Brain microvascular endothelial cell (primary cell): ENCODE measurements at regions not wholly inside any gene's neighbourhood (a gene's known extent, or its start where the extent isn't known, plus 50 kb on each side); places are given as distances from the start of the nearest gene placed in this dataset.
A peak's percentile ranks its signal among the peaks of the same experiment; 100 is the strongest.
"Not testable (repeated sequence)": the region's sequence is repeated elsewhere in the genome, so short reads cannot be mapped to it uniquely, and the experiment has no call there.

Source experiments
- DNase-seq: peaks from one replicate; pipeline ENCODE4 v3.0.0-alpha.2; 2020
- H3K27ac ChIP-seq: fragments of 250-450 bp; sonication (Bioruptor Pico); 2 replicates; pipeline ENCODE4 v1.5.1; 2020; ENCODE audit warnings: mild to moderate bottlenecking, moderate library complexity
- H3K27me3 ChIP-seq: fragments of 250-450 bp; sonication (Bioruptor Pico); replicated peaks from 2 replicates; pipeline ENCODE4 v1.5.1; 2020; ENCODE audit warnings: mild to moderate bottlenecking
- H3K36me3 ChIP-seq: fragments of 250-450 bp; sonication (Bioruptor Pico); replicated peaks from 2 replicates; pipeline ENCODE4 v1.5.1; 2020; ENCODE audit warnings: mild to moderate bottlenecking
- H3K4me3 ChIP-seq: 2 replicates; pipeline ENCODE4 v1.5.1; 2011; ENCODE audit warnings: low read depth, mild to moderate bottlenecking, control low read depth, low read length, moderate library complexity
- in situ Hi-C: cut with HindIII; loops from 2 replicates; pipeline ENCODE4 v1.10.0; 2017; ENCODE audit warnings: low sequenced_read_pairs, low pct_ligation_motif_present
- TF ChIP-seq, protein P1 (sequence below): IDR thresholded peaks from 2 replicates; pipeline ENCODE4 v1.5.1; 2011; ENCODE audit warnings: low read depth, mild to moderate bottlenecking, moderate library complexity, low read length, control low read depth, inconsistent platforms; ENCODE audit errors: missing control alignments

DNA sequence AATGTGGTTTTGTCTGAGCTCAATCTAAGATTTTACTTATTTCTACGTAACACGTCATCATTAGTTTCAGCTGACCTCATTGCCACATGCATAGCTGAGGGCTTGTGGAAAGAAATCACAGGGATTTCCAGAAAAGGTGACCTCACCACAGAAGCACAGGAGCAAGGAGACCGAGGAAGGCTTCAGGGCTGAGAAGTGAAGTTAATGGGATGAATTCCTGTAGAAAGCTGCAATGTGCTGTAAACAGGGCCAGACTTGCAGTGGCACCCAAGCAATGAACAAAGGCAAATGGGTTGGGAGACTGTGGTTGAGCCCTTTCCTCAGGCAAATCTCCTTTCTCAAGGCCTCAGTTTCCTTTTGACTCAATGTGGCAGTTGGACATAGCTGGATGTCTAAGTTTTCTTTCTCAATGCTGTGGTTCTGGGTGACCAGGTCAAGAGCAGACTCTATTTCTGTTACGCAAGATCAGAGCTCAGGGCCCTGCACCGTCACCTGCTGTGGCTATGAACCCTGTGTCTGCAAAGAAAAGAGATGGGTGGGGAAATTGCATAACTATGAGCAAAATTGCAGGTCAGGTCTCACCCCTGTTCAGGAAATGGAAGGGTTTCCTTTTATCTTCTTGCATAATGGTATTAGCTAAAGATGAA lies 252.2 kb upstream of the TBL1XR1 start:
- H3K36me3 ChIP-seq = no peaks in the 10 kb centered on the region
- peak; percentile 36 for DNase-seq
- in situ Hi-C loops = no loop called here
- TF ChIP-seq, protein P1, sequence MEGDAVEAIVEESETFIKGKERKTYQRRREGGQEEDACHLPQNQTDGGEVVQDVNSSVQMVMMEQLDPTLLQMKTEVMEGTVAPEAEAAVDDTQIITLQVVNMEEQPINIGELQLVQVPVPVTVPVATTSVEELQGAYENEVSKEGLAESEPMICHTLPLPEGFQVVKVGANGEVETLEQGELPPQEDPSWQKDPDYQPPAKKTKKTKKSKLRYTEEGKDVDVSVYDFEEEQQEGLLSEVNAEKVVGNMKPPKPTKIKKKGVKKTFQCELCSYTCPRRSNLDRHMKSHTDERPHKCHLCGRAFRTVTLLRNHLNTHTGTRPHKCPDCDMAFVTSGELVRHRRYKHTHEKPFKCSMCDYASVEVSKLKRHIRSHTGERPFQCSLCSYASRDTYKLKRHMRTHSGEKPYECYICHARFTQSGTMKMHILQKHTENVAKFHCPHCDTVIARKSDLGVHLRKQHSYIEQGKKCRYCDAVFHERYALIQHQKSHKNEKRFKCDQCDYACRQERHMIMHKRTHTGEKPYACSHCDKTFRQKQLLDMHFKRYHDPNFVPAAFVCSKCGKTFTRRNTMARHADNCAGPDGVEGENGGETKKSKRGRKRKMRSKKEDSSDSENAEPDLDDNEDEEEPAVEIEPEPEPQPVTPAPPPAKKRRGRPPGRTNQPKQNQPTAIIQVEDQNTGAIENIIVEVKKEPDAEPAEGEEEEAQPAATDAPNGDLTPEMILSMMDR = no peak
- no peak overlapping the region for H3K27ac ChIP-seq
- H3K27me3 ChIP-seq = no peaks in the 10 kb centered on the region
- no peak overlapping the region for H3K4me3 ChIP-seq

DNA sequence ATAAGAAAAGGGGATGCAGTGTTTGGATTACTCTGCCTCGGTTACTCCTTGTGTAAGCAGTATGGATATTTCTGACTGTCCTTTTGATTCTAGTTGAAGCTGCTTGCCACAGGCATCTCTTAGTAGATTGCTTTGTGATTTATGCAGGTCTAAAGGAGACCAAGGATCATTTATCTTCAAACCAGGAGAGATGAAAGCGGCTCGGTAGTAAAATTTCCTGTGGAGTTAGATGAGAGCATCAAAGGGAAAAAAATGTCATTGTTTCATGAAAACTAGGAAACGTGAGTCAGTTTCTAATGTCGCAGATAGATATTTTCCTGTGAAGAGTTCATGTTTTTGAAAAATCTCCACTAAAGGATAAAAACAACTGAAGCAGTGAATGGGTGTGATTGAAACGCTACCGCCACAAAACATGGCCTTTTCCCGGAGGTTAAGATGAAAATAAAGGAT lies 254.0 kb upstream of the TBL1XR1 start:
- Histone ChIP-seq H3K4me3 (no peak overlapping the region), H3K36me3 (no peaks in the 10 kb centered on the region), H3K27ac (peak overlapping the region; percentile 85), H3K27me3 (no peaks in the 10 kb centered on the region)
- DNase-seq = no peak
- TF ChIP-seq, protein P1 = no peak
- in situ Hi-C loops = no loop called here

DNA sequence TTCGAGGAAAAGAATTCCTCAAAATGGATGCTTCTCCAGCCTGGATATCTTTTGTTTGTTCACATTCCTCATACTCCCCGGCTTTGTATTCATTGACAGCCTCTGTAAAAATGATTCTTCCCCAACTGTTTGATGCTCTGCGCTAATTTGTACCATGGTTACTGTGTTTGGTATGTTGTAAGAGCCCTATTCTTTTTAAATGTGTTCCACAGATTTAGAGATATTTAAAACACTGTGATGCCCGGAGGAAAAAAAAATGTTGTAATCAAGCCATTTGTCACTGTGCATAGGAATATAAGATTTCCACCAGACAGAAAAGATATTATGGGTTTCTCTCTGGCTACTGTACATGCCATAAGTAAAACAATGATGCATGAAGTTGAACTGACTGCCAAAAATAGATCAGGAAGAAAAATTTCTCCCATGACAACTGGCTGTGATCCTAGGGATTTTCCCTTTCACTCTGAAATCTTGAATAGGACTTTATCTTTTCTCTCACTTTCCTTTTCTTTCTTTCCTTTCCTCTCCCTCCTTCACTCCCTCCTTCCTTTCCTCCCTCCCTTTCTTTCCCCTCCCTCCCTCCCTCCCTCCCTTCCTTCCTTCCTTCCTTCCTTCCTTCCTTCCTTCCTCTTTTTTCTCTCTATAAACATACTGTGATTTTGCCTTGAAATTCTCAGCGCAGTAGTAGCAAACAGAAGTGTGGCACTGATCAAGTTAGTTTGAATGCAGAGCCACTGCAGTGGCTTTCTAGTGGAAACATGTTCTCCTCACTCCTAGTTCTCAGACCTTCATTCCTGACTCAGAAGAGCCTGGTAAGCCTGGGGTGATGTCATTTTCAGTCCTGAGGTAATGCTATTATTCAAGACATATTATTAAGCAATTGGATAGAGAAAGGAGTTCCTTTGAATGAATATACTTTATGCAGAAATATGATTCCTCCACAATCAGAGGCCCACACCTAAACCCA lies 254.9 kb upstream of the TBL1XR1 start:
- Histone ChIP-seq H3K27ac (peak overlapping the region; percentile 85), H3K36me3 (no peaks in the 10 kb centered on the region), H3K4me3 (no peak overlapping the region), H3K27me3 (no peaks in the 10 kb centered on the region)
- TF ChIP-seq, protein P1 = no peak
- peak; percentile 85 for DNase-seq
- in situ Hi-C loops = no loop called here

DNA sequence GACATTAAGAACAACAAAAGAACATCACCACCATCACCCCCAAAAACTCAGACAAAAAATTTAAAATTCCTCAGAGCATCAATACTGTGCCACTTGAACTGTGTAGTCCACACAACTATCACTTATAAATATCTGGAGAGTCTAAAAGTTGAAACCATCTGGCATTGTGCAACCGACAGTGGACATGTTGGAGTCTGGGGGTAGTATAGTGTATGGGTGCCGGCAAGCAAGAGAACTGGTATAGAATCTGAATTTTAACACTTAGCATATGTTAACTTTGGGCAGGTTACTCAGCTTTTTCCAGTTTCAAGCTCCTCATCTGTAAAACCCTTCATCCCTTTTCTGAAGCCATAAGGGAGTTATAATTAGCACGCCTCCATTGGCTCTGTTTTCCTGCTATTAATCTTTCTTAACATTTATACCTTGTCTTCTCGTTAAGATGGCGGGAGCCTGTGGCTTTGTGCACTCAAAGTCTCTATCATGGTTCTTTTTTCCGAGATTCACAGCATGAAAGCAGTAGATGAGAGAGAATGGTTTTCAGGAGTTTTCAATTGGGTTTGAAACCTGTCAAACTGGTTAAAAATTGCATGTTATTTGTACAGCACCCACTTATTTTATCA lies 255.7 kb upstream of the TBL1XR1 start:
- no peak for DNase-seq
- H3K36me3 ChIP-seq = no peaks in the 10 kb centered on the region
- TF ChIP-seq, protein P1 = no peak
- H3K27ac ChIP-seq = peak overlapping the region; percentile 85
- no peak overlapping the region for H3K4me3 ChIP-seq
- no peaks in the 10 kb centered on the region for H3K27me3 ChIP-seq
- in situ Hi-C loops = no loop called here

DNA sequence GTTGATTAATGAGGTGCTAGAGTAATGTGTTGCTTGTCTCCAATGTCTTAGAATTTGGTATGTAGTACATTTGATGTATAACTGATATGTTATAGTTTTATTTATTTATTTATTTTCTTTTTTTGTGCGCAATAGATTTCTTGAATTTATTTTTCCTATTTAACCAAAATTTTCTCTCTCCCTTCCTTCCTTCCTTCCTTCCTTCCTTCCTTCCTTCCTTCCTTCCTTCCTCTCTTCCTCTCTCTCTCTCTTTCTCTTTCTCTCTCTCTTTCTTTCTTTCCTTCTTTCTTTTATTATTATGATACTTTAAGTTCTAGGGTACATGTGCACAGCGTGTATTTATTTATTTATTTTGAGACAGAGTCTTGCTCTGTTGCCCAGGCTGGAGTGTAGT lies 256.2 kb upstream of the TBL1XR1 start:
- no peak overlapping the region for H3K4me3 ChIP-seq
- H3K36me3 ChIP-seq = no peaks in the 10 kb centered on the region
- H3K27ac ChIP-seq = no peak overlapping the region
- TF ChIP-seq, protein P1 = no peak
- in situ Hi-C loops = no loop called here
- DNase-seq = no peak
- H3K27me3 ChIP-seq = no peaks in the 10 kb centered on the region

DNA sequence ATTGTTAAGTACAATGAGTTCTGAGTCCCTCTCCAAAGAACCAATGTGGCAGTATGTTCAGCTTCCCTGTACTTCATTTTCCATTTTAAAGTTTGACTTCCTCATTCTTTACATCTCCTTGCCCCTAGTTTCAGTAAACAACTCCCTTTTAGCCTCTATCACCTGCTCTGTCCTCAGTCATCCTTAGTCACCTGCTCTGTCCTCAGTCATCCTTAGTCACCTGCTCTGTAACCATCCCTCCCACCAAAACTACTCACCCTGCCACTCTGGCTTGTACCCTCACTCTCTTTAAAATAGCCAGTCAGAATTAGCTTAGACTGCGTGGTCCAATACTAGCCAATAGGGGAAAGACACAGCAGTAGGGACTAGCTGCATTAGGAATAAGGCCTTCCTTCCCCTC lies 259.9 kb upstream of the TBL1XR1 start:
- DNase-seq, H3K27ac ChIP-seq, H3K27me3 ChIP-seq, H3K4me3 ChIP-seq, H3K36me3 ChIP-seq, in situ Hi-C loops: not testable (repeated sequence)
